Stomach (tissue), 8 donors: ENCODE measurements at regions not wholly inside any gene's neighbourhood (a gene's known extent, or its start where the extent isn't known, plus 50 kb on each side); places are given as distances from the start of the nearest gene placed in this dataset.

Experiments used
- DNase-seq, 2 donors: peaks; one replicate each; pipeline versions ENCODE4 v3.0.0 to v3.0.0-alpha.2; 2013 to 2019
- H3K27ac ChIP-seq, 5 donors: fragments of 200-600 bp in 4 of 5; sonication (generic) in 4 of 5; one replicate each; pipeline ENCODE4 v1.5.1; 2013 to 2019; ENCODE audit warnings: mild to moderate bottlenecking in 1 of 5, moderate library complexity in 1 of 5
- H3K27me3 ChIP-seq, 3 donors: fragments of 200-600 bp; sonication (generic); one replicate each; pipeline ENCODE4 v1.5.1; 2017 to 2019; ENCODE audit warnings: mixed run types in 1 of 3
- H3K36me3 ChIP-seq, 4 donors: fragments of 200-600 bp; sonication (generic); 1 replicate in 3 of 4; 2 replicates in 1 of 4; pipeline ENCODE4 v1.5.1; 2016 to 2019
- H3K4me1 ChIP-seq, 4 donors: fragments of 200-600 bp; sonication (generic); one replicate each; pipeline ENCODE4 v1.5.1; 2016 to 2019
- H3K4me3 ChIP-seq, 4 donors: fragments of 200-600 bp; sonication (generic) in 3 of 4; one replicate each; pipeline ENCODE4 v1.5.1; 2016 to 2019; ENCODE audit warnings: mild to moderate bottlenecking in 1 of 4
- H3K9me3 ChIP-seq, 4 donors: fragments of 200-600 bp; sonication (generic); one replicate each; pipeline ENCODE4 v1.5.1; 2016 to 2019
- CTCF ChIP-seq, 7 experiments: fragments of 450-650 bp in 4 of 7; fragments of 200-600 bp in 3 of 7; sonication (generic) in 3 of 7; IDR thresholded peaks; one replicate each; pipeline ENCODE4 v1.5.1; 2016 to 2019; ENCODE audit warnings: antibody characterized with exemption in 7 of 7, control low read depth in 2 of 7, mild to moderate bottlenecking in 1 of 7
- EP300 ChIP-seq: sonication (generic); formaldehyde crosslinking; IDR thresholded peaks from one replicate; pipeline ENCODE4 v1.6.1; 2017; ENCODE audit warnings: antibody characterized with exemption
- POLR2A ChIP-seq, 4 donors: fragments of 450-650 bp; IDR thresholded peaks; one replicate each; pipeline ENCODE4 v1.6.1; 2016; ENCODE audit warnings: antibody characterized with exemption in 4 of 4, control low read depth in 2 of 4, mild to moderate bottlenecking in 1 of 4, moderate library complexity in 1 of 4
- POLR2AphosphoS5 ChIP-seq, 3 donors: sonication (generic); formaldehyde crosslinking; IDR thresholded peaks; one replicate each; pipeline ENCODE4 v1.6.1; 2016; ENCODE audit warnings: antibody characterized with exemption in 3 of 3
- WGBS, 5 donors: extraction: QIAGEN DNeasy Blood & Tissue Kit in 3 of 5; methylation state at CpG; one replicate each; pipeline versions ENCODE4 v1.1.5 to v1.1.7; 2013 to 2018; 5-methylcytosine and 5-hydroxymethylcytosine counted together
- intact Hi-C: fragments of 100-400 bp; cut with DNase I; formaldehyde crosslinking; loops from one replicate; pipeline ENCODE4 v1.15.1; 2023; ENCODE audit warnings: low total_unique reads
- donor health status: healthy with polysubstance abuse.
- donor health status: Bipolar disorder and iron deficiency.
- donor health status: healthy.

- 79 to 87% (median 84%) methylated on average over 7 of the region's 7 CpGs for whole genome bisulfite sequencing, 5 donors
- Histone ChIP-seq H3K27ac (no peak overlapping the region), H3K9me3 (peaks cover 0 to 7% (median 3%) of the 10 kb centered on the region in 4 donors), H3K4me3 (no peak overlapping the region), H3K4me1 (no peaks in the 10 kb centered on the region), H3K27me3 (no peaks in the 10 kb centered on the region), H3K36me3 (no peaks in the 10 kb centered on the region)
- DNase-seq, result no peak
- intact Hi-C loops, result no loop called here
- no peak for TF ChIP-seq CTCF (IDR thresholded peaks at IDR 0.05)
- TF ChIP-seq POLR2A (IDR thresholded peaks at IDR 0.05), result no peak
- no peak for TF ChIP-seq EP300
- TF ChIP-seq POLR2AphosphoS5 (IDR thresholded peaks at IDR 0.05), result no peak
Measured at GRCh38 chr4:149279331-149279730, 536.3 kb downstream of the IQCM start.

- peak in 1 of 2 donors; percentile 21 for DNase-seq
- no peaks in the 10 kb centered on the region for H3K27me3 ChIP-seq
- H3K4me3 ChIP-seq, result no peak overlapping the region
- WGBS, 5 donors, result 90 to 96% (median 95%) methylated on average over 2 of the region's 2 CpGs
- H3K9me3 ChIP-seq, result peaks cover 0 to 7% (median 3%) of the 10 kb centered on the region in 4 donors
- H3K27ac ChIP-seq, result no peak overlapping the region
- intact Hi-C loops, result no loop called here
- no peaks in the 10 kb centered on the region for H3K36me3 ChIP-seq
- TF ChIP-seq CTCF (IDR thresholded peaks at IDR 0.05) (no peak), POLR2AphosphoS5 (IDR thresholded peaks at IDR 0.05) (no peak), POLR2A (IDR thresholded peaks at IDR 0.05) (no peak), EP300 (no peak)
- no peaks in the 10 kb centered on the region for H3K4me1 ChIP-seq
Measured at GRCh38 chr4:149277705-149278104, 537.9 kb downstream of the IQCM start.

GRCh38 chr4:149269835-149270234 is 545.8 kb downstream of the IQCM start:
- TF ChIP-seq CTCF (IDR thresholded peaks at IDR 0.05) (no peak), EP300 (no peak), POLR2A (IDR thresholded peaks at IDR 0.05) (no peak), POLR2AphosphoS5 (IDR thresholded peaks at IDR 0.05) (no peak)

GRCh38 chr4:149266301-149266700 is 549.3 kb downstream of the IQCM start:
- no peak for DNase-seq
- no peak overlapping the region for H3K4me3 ChIP-seq
- H3K27me3 ChIP-seq, result no peaks in the 10 kb centered on the region
- H3K36me3 ChIP-seq, result no peaks in the 10 kb centered on the region
- H3K4me1 ChIP-seq, result no peaks in the 10 kb centered on the region
- TF ChIP-seq POLR2A (IDR thresholded peaks at IDR 0.05) (no peak), EP300 (no peak), CTCF (IDR thresholded peaks at IDR 0.05) (no peak), POLR2AphosphoS5 (IDR thresholded peaks at IDR 0.05) (no peak)
- H3K27ac ChIP-seq, result no peak overlapping the region
- 41 to 63% (median 53%) methylated on average over 3 of the region's 3 CpGs for WGBS, 5 donors
- no peaks in the 10 kb centered on the region for H3K9me3 ChIP-seq
- intact Hi-C loops, result no loop called here

More at GRCh38 chr4:149269835-149270234, 545.8 kb downstream of the IQCM start:
- Histone ChIP-seq H3K27me3 (no peaks in the 10 kb centered on the region), H3K4me1 (no peaks in the 10 kb centered on the region), H3K36me3 (no peaks in the 10 kb centered on the region), H3K9me3 (no peaks in the 10 kb centered on the region), H3K4me3 (no peak overlapping the region), H3K27ac (no peak overlapping the region)
- 90 to 100% (median 96%) methylated on average over 1 of the region's 1 CpG for WGBS, 5 donors
- DNase-seq, result no peak
- intact Hi-C loops, result no loop called here
